H54 (cell line): ENCODE measurements at regions not wholly inside any gene's neighbourhood (a gene's known extent, or its start where the extent isn't known, plus 50 kb on each side); places are given as distances from the start of the nearest gene placed in this dataset.

Source experiments
- DNase-seq: peaks from one replicate; pipeline ENCODE4 v3.0.0; 2011; ENCODE audit warnings: low spot score, mixed read lengths; ENCODE audit not compliant: insufficient read length
- FAIRE-seq: peaks from 3 replicates; lab custom pipeline; 2011; peaks lifted over from hg19 to GRCh38; lab: Jason Lieb, UNC
- POLR2A ChIP-seq: IDR thresholded peaks from 2 replicates; pipeline ENCODE4 v1.6.1; 2011; ENCODE audit warnings: low read depth, mild to moderate bottlenecking, low read length

DNA sequence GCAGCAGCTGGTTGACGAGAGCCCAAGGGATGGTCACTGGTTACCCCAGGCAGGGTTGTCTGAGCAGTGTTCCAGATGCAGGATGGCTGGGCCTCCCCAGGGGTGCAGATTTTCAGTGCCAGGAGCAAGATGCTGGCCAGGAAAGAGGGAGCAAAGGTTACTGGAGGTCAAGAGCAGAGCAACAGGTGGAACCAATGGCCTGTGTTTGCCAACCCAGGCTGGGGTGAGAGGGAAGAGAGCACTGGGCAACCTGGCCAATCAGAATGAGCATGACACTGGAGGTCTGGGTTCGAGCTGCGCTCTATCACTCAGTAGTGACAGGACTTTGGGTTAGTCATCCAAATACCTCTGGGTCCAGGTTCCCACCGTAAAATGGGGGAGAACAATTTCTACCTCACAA is 90.6 kb upstream of the TLE3 start:
- TF ChIP-seq POLR2A, result no peak
- FAIRE-seq, result no peak
- no peak for DNase-seq

DNA sequence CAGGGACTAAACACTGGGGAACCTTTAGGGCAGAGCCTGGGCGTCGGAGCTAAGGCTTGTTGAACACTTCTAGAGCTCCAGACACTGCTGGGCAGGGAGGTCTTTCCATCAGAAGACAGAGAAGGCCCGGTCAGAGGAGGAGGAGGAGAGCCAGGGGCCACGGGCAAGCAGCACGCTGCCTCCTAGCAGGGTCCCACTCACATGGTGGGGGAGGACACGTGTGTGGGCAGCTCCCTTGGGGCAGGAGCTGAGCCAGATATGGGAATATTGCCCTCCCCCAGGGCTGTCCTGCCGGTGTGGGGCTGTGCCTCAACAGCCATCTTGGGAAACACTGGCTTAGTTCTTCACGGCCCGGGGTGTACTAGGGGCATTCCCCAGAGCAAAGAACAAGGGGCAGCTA is 89.6 kb upstream of the TLE3 start:
- TF ChIP-seq POLR2A, result no peak
- DNase-seq (no peak), FAIRE-seq (no peak)

GRCh38 chr15:70186152-70186551 is 88.4 kb upstream of the TLE3 start:
- FAIRE-seq (no peak), DNase-seq (no peak)
- no peak for TF ChIP-seq POLR2A

DNA sequence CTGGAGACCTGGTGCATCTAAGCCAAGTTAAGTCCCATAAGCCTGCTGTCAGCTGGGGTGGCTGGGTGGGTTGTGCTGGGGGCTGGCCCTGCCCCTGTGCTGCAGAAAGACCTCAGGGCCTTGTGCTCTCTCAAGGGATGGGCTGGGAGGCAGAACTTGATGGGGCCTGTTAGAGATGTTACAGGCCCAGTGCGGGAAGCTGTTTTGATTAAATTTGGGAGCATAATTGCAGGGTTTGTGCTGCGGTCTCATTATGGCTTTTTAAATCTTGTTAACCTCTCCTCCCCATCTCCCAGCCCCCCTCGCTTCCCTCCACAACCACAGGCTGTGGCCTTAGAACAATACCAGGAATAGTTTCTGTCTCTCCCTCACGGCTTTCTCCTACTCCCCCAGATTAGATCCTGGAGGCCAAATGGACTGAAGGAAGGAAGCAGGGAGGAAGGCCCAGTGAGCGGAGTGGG is 87.6 kb upstream of the TLE3 start:
- FAIRE-seq (no peak), DNase-seq (no peak)
- no peak for TF ChIP-seq POLR2A

GRCh38 chr15:70182858-70183695 is 85.4 kb upstream of the TLE3 start:
- FAIRE-seq (no peak), DNase-seq (no peak)
- TF ChIP-seq POLR2A, result no peak

DNA sequence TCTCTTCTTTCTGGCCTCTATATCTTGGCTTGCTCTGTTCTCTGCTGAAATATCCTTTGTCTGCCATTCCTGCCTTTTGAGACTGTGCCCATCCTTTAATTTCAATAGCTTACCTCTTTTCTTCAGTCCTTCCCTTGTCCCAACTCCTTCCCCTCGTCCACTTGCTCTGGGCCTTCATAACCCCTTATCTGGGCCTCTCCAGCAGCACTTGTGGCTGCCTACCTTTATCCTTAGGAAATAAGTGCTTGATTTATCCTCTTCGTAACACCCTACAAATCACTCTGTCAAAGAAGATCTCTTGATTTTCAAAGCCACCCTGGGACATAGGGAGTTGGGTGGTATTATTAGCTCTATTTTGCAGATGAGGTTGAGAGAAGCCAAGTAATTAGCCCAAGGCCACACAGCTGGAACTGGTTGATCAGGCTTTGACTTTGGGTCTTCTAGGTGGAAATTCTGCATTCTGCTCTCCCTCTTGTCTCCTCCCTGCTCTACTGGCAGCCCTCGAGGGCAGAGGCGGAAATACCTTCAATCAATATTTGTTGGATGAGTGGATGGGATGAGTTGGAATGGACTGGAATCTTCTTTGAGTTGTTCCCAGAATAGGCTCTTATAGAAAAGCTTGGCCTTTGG is 84.0 kb upstream of the TLE3 start:
- no peak for FAIRE-seq
- no peak for DNase-seq
- no peak for TF ChIP-seq POLR2A

DNA sequence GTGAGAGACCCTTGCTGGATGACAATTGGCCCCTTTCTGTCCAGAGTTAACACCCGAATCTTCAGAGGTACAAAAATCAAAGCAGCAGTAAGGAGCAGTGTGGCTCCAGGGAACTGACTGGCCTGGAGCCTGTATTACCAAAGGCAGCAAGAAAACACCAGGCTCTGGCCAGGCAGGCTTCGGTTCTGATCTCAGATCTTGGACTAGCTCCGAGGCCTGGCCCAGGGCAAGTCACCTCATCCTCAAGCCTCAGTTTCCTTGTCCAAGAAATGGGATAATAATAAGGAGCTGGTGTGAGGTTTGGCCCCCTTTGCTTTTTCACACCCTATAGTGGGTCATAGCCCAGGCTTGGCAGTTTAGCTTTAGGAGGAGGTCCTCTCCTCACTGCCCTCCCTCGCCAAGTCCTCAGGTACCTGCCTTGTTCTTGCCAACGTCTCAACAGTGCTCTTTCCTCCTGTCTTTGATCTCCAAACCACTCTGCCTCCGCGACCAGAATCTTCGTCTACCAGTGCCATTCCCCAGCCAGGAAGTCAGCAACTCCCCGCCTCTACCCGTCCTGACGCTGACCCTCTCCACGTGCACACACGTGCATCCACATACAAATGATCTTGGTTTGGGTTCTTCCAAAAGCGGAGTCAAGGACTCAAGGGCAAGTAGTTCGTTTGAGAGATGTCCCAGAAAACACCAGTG is 82.6 kb upstream of the TLE3 start:
- DNase-seq, result no peak
- FAIRE-seq, result no peak
- no peak for TF ChIP-seq POLR2A

- DNase-seq (no peak), FAIRE-seq (no peak)
- TF ChIP-seq POLR2A, result no peak
Observed at GRCh38 chr15:70179309-70179892, 81.7 kb upstream of the TLE3 start.

DNA sequence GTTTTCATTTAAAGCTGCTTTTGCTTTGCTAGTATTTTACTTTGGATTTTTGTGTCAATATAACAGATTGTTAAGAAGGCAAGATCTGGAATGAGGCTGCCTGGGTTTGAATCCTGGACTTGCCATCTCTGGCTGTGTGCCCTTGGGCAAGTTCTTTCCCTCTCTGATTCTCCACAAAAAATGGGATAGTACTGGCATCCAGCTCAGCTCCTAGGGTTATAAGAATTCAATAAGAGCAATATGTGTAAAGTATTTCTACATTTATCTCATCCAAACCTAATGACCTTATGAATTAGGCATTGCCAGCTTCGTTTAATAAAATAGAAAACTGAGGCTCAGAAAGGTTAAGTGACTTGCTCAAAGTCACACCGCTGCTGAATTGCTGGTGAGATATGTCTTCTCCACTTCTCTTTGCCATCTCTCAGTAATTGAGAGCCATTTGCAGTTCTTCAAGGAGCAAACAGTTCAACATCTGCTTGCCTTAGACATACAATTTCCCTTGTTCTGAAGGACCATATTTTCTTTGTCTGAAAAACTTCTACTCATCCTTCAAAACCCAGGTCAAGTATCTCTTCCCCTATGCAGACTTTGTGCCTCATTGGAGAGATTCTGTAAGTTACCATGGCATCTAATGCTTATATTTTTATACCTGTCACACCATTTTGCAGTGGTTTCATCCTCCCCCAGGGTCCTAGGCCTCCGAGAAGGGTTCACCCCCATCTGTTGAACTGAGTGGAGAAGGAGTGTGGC is 80.8 kb upstream of the TLE3 start:
- DNase-seq (no peak), FAIRE-seq (no peak)
- no peak for TF ChIP-seq POLR2A

- FAIRE-seq (no peak), DNase-seq (no peak)
- no peak for TF ChIP-seq POLR2A
Observed at GRCh38 chr15:70172566-70173225, 75.0 kb upstream of the TLE3 start.

DNA sequence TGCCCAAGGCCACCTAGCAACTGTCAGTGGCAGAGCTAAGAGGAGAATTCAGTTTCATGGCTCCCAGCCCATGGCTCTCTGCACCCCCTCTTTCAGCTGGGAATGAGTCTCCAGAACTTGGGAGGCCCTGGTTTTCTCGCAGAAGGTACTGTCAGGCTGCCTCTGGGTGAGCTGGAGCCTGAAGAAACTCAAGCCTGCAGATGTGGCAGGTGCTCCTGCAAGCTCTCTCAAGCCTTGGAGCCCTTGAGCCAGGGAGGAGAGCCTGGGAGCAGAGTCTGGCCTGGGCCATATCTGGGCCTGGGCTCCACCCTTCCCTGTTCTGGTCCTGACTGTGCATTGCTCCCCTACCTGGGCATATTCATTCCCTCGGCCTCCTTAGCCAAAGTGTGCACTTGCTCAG is 74.4 kb upstream of the TLE3 start:
- DNase-seq (no peak), FAIRE-seq (no peak)
- no peak for TF ChIP-seq POLR2A

- no peak for TF ChIP-seq POLR2A
- no peak for FAIRE-seq
- DNase-seq, result no peak
Observed at GRCh38 chr15:70171256-70171886, 73.7 kb upstream of the TLE3 start.
